Lower leg skin (tissue), 4 donors: ENCODE measurements at regions not wholly inside any gene's neighbourhood (a gene's known extent, or its start where the extent isn't known, plus 50 kb on each side); places are given as distances from the start of the nearest gene placed in this dataset.

ENCODE experiments used
- DNase-seq, 2 donors: peaks; one replicate each; pipeline ENCODE4 v3.0.0-alpha.2; 2019; ENCODE audit warnings: low spot score in 2 of 2
- H3K4me3 ChIP-seq: fragments of 200-600 bp; sonication (generic); 2 replicates; pipeline ENCODE4 v1.5.1; 2017; ENCODE audit warnings: mild to moderate bottlenecking, low read depth; ENCODE audit not compliant: poor library complexity, severe bottlenecking
- POLR2A ChIP-seq, 2 donors: fragments of 450-650 bp; IDR thresholded peaks; one replicate each; pipeline ENCODE4 v1.6.1; 2016 to 2017; ENCODE audit warnings: antibody characterized with exemption in 2 of 2, mild to moderate bottlenecking in 1 of 2, moderate library complexity in 1 of 2
- WGBS, 2 donors: methylation state at CpG; one replicate each; pipeline ENCODE4 v1.1.5; 2018; 5-methylcytosine and 5-hydroxymethylcytosine counted together
- intact Hi-C: fragments of 100-400 bp; cut with DNase I; formaldehyde crosslinking; loops from one replicate; pipeline ENCODE4 v1.15.0; 2023; ENCODE audit warnings: low total_unique reads
- TF ChIP-seq, protein P1 (sequence below), 3 donors: fragments of 450-650 bp; IDR thresholded peaks; one replicate each; pipeline ENCODE4 v1.5.1; 2016; ENCODE audit warnings: antibody characterized with exemption in 3 of 3, mild to moderate bottlenecking in 3 of 3, moderate library complexity in 2 of 3

DNA sequence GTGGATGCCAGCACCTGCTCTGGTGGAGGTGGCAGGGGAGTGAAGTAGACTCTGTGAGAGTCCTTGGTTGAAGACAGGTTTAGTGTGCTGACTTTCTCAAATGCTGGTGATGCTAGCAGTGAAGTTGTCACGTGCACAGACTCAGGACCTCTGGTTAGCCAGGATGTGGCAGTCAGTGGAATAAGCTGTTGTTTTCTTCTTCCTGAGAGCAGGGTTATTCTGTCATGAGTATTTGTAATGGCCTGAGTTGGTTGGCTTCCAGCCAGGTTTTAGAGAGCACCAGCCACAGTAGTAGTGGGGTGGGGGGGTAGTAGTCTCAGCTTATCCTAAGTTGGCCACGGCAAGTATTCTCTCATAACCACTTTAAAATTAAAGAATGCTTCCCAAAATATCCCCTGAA, 169.7 kb upstream of the FOXN2 start:
- TF ChIP-seq, protein P1, sequence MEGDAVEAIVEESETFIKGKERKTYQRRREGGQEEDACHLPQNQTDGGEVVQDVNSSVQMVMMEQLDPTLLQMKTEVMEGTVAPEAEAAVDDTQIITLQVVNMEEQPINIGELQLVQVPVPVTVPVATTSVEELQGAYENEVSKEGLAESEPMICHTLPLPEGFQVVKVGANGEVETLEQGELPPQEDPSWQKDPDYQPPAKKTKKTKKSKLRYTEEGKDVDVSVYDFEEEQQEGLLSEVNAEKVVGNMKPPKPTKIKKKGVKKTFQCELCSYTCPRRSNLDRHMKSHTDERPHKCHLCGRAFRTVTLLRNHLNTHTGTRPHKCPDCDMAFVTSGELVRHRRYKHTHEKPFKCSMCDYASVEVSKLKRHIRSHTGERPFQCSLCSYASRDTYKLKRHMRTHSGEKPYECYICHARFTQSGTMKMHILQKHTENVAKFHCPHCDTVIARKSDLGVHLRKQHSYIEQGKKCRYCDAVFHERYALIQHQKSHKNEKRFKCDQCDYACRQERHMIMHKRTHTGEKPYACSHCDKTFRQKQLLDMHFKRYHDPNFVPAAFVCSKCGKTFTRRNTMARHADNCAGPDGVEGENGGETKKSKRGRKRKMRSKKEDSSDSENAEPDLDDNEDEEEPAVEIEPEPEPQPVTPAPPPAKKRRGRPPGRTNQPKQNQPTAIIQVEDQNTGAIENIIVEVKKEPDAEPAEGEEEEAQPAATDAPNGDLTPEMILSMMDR (IDR thresholded peaks at IDR 0.05) = no peak
- no peak for TF ChIP-seq POLR2A (IDR thresholded peaks at IDR 0.05)
- DNase-seq = no peak
- intact Hi-C loops = loop anchor here (5.0 kb wide), 1 partner anchor 1142 kb away; no protein-coding TSS in a partner anchor
- WGBS, 2 donors = 38 to 41% methylated on average over 2 of the region's 2 CpGs
- no peak overlapping the region for H3K4me3 ChIP-seq

DNA sequence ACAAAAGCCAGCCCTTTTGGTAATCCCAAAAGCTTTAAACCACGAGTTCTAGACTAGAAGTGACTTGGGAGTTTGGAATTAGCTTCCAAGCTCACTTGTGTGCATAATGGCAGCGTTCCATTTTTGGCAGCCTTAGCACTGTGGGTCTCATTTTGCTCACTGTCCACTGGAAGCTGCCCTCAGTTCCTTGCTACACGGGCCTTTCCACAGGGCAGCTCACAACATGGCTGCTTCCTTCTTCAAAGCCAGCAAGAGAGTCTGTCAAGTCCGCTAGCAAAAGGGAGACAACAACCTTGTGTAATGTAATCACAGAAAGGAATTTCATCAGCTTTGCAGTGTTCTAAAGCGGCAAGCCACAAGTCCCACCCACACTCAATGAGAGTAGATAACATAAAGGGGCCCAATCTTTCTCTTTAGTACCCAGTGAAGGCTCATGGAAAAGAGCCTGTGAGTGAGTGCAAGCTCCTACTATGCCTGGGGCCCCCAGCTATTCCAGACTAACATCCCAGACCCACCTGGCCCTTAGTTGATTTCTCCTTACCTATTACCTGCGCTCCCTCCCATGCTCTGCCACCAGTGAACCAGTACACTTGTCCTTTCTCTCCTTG, 168.5 kb upstream of the FOXN2 start:
- no peak for DNase-seq
- 87 to 90% methylated on average over 6 of the region's 6 CpGs for WGBS, 2 donors
- TF ChIP-seq, protein P1 (IDR thresholded peaks at IDR 0.05) = no peak
- no peak for TF ChIP-seq POLR2A (IDR thresholded peaks at IDR 0.05)
- intact Hi-C loops = loop anchor here (5.0 kb wide), 1 partner anchor 1144 kb away; no protein-coding TSS in a partner anchor
- no peak overlapping the region for H3K4me3 ChIP-seq

DNA sequence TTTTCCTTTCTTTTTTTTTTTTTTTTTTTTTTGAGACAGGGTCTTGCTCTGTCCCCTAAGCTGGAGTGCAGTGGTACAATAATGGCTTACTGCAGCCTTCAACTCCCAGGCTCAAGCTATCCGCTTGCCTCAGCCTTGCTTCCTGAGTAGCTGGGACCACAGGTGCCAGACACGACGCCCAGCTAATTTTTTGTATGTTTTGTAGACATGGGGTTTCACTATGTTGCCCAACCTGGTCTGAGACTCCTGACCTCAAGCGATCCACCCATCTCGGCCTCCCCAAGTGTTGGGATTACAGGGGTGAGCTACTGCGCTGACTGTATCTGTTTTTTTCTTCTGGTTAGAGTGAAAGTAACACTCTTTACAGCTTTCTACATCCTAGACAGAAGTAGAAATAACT, 167.9 kb upstream of the FOXN2 start:
- WGBS, 2 donors = 94% methylated on average over 6 of the region's 6 CpGs
- no peak overlapping the region for H3K4me3 ChIP-seq
- no peak for DNase-seq
- TF ChIP-seq, protein P1 (IDR thresholded peaks at IDR 0.05) = no peak
- TF ChIP-seq POLR2A (IDR thresholded peaks at IDR 0.05) = no peak
- intact Hi-C loops = loop anchor here (5.0 kb wide), 1 partner anchor 1144 kb away; no protein-coding TSS in a partner anchor

DNA sequence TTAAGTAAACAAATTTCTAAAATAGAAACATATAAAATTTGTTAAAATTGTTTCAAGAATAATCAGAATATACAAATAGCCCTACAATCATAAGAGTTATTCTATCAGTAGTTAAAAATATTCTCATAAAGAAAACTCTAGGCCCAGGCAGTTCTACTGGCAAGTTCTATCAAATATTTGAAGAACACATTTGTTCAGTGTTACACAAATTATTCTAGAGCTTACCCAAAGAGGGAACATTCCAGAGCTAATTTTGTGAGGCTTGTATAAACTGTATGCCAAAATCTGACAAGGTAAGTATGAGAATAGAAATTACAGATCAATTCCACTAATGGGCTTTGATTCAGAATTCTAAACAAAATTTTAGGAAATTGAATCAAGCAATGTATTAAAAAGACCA, 166.8 kb upstream of the FOXN2 start:
- DNase-seq = no peak
- intact Hi-C loops = loop anchor here (5.0 kb wide), 1 partner anchor 1145 kb away; no protein-coding TSS in a partner anchor
- TF ChIP-seq POLR2A (IDR thresholded peaks at IDR 0.05) = no peak
- TF ChIP-seq, protein P1 (IDR thresholded peaks at IDR 0.05) = no peak
- no peak overlapping the region for H3K4me3 ChIP-seq

DNA sequence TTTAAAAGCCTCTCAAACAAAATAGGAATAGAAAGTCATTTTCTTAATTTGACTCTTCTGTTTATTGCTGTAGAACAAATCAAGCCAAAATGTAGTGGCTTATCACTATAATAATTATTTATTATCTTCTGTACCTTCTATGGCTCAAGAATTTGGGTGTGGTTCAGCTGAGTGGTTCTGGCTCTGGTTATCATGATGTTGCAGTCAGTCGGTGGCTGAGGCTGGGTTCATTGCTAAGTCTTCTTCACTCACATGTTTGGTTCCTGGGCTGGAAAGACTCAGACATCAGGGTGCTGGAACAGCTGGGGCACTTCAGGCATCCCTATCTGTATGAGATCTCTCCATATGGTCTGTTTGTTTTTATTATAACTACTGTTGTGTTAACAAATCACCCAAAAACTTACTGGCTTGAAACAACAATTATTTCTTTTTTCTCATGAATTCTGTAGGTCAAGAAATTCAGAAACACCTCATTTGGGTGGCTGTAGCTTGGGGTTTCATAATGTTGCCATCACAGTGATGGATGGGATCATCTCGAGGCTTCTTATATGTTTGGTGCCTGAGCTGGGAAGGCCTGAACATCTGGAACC, 165.5 kb upstream of the FOXN2 start:
- H3K4me3 ChIP-seq = no peak overlapping the region
- no peak for TF ChIP-seq POLR2A (IDR thresholded peaks at IDR 0.05)
- TF ChIP-seq, protein P1 (IDR thresholded peaks at IDR 0.05) = no peak
- intact Hi-C loops = loop anchor here (5.0 kb wide), 1 partner anchor 1147 kb away; no protein-coding TSS in a partner anchor
- WGBS, 2 donors = 52 to 60% methylated on average over 2 of the region's 2 CpGs
- no peak for DNase-seq
